ENCODE measurements at regions not wholly inside any gene's neighbourhood (a gene's known extent, or its start where the extent isn't known, plus 50 kb on each side); places are given as distances from the start of the nearest gene placed in this dataset.

GRCh38 chr3:99332718-99333117 is 305.7 kb upstream of the COL8A1 start:
- TF ChIP-seq CTCF (IDR thresholded peaks at IDR 0.05; ENCODE audit: insufficient read depth, low read length, poor library complexity, severe bottlenecking), result no peak
- no peak for TF ChIP-seq EZH2phosphoT487 (conservative IDR thresholded peaks at IDR 0.05; ENCODE audit: low read length)

Data from SU-DHL-6 (cell line).